ENCODE measurements at regions not wholly inside any gene's neighbourhood (a gene's known extent, or its start where the extent isn't known, plus 50 kb on each side); places are given as distances from the start of the nearest gene placed in this dataset.

DNA sequence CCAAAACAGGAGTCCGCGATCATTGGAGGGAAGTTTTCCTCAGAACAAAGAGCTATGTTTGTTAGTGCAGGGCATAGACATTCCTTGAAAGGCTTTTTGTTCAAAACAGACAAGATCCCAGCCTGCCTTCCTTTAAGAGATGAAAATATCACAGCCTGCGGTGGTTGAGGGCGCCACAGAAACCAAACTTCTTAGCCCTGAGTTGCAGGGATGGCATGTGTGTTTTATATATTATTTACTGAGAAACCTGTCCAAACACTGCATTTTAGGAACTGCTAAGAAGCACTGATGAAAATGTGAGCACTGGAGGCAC, 57.5 kb upstream of the TMEM178A start (continued):
- TF ChIP-seq, protein P1, sequence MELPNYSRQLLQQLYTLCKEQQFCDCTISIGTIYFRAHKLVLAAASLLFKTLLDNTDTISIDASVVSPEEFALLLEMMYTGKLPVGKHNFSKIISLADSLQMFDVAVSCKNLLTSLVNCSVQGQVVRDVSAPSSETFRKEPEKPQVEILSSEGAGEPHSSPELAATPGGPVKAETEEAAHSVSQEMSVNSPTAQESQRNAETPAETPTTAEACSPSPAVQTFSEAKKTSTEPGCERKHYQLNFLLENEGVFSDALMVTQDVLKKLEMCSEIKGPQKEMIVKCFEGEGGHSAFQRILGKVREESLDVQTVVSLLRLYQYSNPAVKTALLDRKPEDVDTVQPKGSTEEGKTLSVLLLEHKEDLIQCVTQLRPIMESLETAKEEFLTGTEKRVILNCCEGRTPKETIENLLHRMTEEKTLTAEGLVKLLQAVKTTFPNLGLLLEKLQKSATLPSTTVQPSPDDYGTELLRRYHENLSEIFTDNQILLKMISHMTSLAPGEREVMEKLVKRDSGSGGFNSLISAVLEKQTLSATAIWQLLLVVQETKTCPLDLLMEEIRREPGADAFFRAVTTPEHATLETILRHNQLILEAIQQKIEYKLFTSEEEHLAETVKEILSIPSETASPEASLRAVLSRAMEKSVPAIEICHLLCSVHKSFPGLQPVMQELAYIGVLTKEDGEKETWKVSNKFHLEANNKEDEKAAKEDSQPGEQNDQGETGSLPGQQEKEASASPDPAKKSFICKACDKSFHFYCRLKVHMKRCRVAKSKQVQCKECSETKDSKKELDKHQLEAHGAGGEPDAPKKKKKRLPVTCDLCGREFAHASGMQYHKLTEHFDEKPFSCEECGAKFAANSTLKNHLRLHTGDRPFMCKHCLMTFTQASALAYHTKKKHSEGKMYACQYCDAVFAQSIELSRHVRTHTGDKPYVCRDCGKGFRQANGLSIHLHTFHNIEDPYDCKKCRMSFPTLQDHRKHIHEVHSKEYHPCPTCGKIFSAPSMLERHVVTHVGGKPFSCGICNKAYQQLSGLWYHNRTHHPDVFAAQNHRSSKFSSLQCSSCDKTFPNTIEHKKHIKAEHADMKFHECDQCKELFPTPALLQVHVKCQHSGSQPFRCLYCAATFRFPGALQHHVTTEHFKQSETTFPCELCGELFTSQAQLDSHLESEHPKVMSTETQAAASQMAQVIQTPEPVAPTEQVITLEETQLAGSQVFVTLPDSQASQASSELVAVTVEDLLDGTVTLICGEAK (IDR thresholded peaks at IDR 0.05; ENCODE audit: borderline replicate concordance), result no peak
- no peak for TF ChIP-seq CEBPZ (IDR thresholded peaks at IDR 0.05; ENCODE audit: low read depth, low read length)

DNA sequence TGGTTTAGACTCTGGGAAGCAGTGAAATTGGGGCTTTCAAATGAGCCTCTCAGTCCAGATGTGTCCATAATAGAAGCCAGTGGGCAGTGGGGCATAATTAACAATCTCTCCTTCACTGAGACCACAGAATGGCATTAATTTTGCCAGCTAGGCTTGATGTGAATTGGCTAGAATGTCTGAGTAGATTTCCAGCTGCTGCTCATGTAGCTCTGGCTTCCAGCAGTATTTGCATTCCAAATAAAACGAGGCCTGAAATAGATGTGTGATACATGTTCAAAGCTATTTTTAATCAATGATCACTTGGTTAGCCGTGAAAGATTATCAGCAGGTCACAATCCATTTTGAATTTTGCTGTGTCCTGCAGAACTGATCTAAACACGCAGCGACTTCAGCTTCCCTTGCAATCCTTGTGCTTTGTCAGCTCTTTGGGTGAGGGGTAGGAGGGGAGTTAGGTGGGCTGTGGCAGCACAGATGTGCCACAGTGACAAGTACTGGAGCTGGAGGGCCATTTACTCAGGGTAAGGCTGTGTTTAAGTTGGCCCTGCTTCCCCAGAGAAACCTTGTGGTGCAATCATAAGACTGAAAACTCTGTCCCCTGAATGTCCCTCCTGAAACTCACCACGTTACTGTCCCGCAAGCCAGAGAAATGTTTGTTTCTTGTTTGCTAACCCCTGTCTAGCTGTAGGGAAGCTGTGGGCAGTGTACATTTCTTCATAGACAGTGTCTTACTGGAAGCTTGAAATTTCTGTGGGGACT, 56.9 kb upstream of the TMEM178A start:
- Histone ChIP-seq H3K36me3 (ENCODE audit: control insufficient read depth in 2 of 2, insufficient read depth in 2 of 2, low read length in 1 of 2) (no peaks in the 10 kb centered on the region), H3K4me2 (ENCODE audit: control insufficient read depth, insufficient read depth) (no peak overlapping the region), H3K27me3 (replicated peaks in 1 of 2; ENCODE audit: control insufficient read depth in 2 of 2, insufficient read depth in 2 of 2, low read length in 1 of 2) (no peaks in the 10 kb centered on the region; a peak in 2 of 4 replicates), H3K9me3 (replicated peaks; ENCODE audit: control insufficient read depth, insufficient read depth, low read length) (no peaks in the 10 kb centered on the region), H3K79me2 (ENCODE audit: control insufficient read depth, insufficient read depth, low read length) (no peaks in the 10 kb centered on the region), H3K4me3 (no peak overlapping the region), H3K9ac (ENCODE audit: control insufficient read depth, insufficient read depth, low read length) (no peak overlapping the region), H4K20me1 (ENCODE audit: control insufficient read depth, insufficient read depth) (no peaks in the 10 kb centered on the region), H3K27ac (ENCODE audit: control insufficient read depth, insufficient read depth) (no peak overlapping the region), H3K4me1 (ENCODE audit: control insufficient read depth, insufficient read depth, low read length) (no peaks in the 10 kb centered on the region), H2AFZ (ENCODE audit: control insufficient read depth, low read depth, low read length) (no peak overlapping the region)
- intact Hi-C loops (cut with micrococcal nuclease; ENCODE audit: unreplicated experiment) (no loop called here), in situ Hi-C loops (cut with MboI) (no loop called here)
- no peak for TF ChIP-seq ZNF384 (IDR thresholded peaks at IDR 0.05; ENCODE audit: borderline replicate concordance, low read depth, low read length)
- no peak for TF ChIP-seq SMAD5 (IDR thresholded peaks at IDR 0.05; ENCODE audit: low read depth)
- ChIA-PET SMC1A (ENCODE audit: uncharacterized antibody, unreplicated experiment) (no interaction called here), CTCF (interaction anchor here (1.0 to 1.9 kb wide), 2 partner anchors 21 to 231 kb away, joined by 3 to 5 read pairs; no protein-coding TSS in a partner anchor), POLR2A (no interaction called here), RAD21 (ENCODE audit: unreplicated experiment) (no interaction called here)
- no TSS peak for BruUV-seq (replicated peaks)
- FAIRE-seq, result no peak
- no peak for DNase-seq (ENCODE audit: low read depth, low spot score)
- no peak for ATAC-seq
- WGBS (ENCODE audit: insufficient coverage, insufficient replicate concordance, low lambda C conversion rate, missing lambda C conversion rate), result 23% methylated on average over 6 of the region's 6 CpGs
